ENCODE measurements at regions not wholly inside any gene's neighbourhood (a gene's known extent, or its start where the extent isn't known, plus 50 kb on each side); places are given as distances from the start of the nearest gene placed in this dataset.
"Not testable (repeated sequence)": the region's sequence is repeated elsewhere in the genome, so short reads cannot be mapped to it uniquely, and the experiment has no call there.

DNA sequence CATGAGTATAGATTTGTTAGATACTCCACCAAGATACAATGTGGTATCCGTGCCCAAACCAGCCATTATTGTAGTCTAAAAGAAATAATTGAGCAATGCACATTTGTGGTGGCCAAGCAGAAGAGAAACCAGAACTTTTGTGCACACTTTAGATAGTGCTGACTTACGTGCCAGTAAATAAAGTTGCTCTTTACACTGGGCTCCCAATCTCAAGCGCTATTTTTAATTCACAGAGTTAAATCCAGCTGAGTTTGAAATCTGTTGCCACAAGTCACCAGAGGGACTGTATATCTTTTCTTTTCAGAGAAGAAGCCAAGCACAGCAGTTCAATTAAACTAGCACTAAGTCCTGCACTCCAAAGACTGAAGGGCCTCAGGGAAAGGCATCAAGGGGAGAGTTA is 680.4 kb downstream of the TDRD15 start:
- Mint-ChIP-seq H3K4me1 (ENCODE audit: low read depth) (no peaks in the 10 kb centered on the region), H3K27ac (no peak overlapping the region), H3K27me3 (no peaks in the 10 kb centered on the region), H3K4me3 (no peak overlapping the region), H3K36me3 (ENCODE audit: low read depth) (no peaks in the 10 kb centered on the region), H3K9me3 (peaks cover 15% of the 10 kb centered on the region)
- DNase-seq = no peak

DNA sequence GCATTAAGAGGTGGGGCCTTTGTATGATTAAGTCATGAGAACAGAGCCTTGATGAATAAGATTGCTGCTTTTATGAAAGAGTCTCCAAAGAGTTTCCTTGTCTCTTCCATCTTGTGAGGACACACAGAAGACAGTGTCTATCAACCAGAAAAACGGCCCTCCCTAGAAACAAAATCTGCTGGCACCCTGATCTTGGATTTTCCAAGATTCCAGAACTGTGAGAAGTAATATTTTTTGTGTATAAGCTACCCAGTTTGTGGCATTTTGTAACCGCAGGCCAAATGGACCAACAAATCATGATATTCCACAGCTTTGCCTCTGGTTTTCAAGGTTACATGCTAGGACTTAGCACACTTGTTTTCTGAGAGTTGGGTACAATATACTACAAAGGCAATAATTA is 687.8 kb downstream of the TDRD15 start:
- DNase-seq = no peak
- H3K9me3 Mint-ChIP-seq = peaks cover 3% of the 10 kb centered on the region
- no peak overlapping the region for H3K27ac Mint-ChIP-seq
- no peaks in the 10 kb centered on the region for H3K4me1 Mint-ChIP-seq (ENCODE audit: low read depth)
- no peaks in the 10 kb centered on the region for H3K36me3 Mint-ChIP-seq (ENCODE audit: low read depth)
- no peaks in the 10 kb centered on the region for H3K27me3 Mint-ChIP-seq
- no peak overlapping the region for H3K4me3 Mint-ChIP-seq

DNA sequence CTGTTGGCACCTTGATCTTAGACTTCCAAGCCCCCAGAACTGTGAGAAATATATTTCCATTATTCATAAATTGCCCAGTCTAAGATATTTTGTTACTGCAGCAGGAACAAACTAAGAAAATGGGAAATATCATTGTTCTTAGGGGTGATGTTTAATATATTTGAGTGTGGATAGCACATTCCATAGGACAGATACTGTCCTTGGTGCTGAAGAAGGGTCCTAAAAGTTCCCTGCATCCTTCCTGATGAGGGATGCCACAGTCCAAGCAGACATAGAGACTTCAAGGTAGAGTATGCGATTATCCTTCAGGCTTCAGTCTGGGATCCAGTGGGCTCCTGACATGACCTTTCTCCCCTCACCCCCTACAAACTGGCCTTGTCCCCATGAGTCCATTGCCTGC is 689.0 kb downstream of the TDRD15 start:
- DNase-seq = no peak
- Mint-ChIP-seq H3K27me3 (no peaks in the 10 kb centered on the region), H3K9me3 (peaks cover 6% of the 10 kb centered on the region), H3K4me1 (ENCODE audit: low read depth) (no peaks in the 10 kb centered on the region), H3K36me3 (ENCODE audit: low read depth) (no peaks in the 10 kb centered on the region), H3K4me3 (no peak overlapping the region), H3K27ac (no peak overlapping the region)

DNA sequence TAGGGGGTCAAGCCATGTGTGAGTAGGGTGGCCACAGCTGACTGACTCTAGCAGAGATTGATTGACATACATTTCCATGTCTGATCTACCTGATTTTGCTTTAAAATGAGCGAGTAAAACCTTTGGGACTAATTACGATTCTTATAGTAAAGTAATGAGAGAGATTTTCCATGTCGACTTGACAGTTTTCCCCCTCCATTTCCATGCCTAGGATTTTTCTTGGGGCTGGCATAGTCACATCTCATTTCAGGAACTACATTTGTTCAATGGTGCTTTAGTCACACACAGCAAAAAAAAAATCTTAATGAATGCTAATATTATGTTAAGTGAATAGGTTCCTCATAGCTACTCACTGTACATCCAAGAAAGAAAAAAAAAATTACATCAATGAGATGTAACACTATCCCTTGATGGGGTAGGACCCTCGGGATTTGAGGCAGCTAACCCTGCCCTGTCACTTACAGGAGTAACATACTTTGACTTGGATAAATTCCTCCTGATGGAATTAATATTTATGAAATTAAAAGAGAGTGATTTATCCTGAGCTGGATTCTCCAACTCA is 690.9 kb downstream of the TDRD15 start:
- Mint-ChIP-seq H3K4me1 (ENCODE audit: low read depth) (no peaks in the 10 kb centered on the region), H3K36me3 (ENCODE audit: low read depth) (no peaks in the 10 kb centered on the region), H3K9me3 (peaks cover 6% of the 10 kb centered on the region), H3K27me3 (no peaks in the 10 kb centered on the region), H3K27ac (no peak overlapping the region), H3K4me3 (no peak overlapping the region)
- DNase-seq = no peak

DNA sequence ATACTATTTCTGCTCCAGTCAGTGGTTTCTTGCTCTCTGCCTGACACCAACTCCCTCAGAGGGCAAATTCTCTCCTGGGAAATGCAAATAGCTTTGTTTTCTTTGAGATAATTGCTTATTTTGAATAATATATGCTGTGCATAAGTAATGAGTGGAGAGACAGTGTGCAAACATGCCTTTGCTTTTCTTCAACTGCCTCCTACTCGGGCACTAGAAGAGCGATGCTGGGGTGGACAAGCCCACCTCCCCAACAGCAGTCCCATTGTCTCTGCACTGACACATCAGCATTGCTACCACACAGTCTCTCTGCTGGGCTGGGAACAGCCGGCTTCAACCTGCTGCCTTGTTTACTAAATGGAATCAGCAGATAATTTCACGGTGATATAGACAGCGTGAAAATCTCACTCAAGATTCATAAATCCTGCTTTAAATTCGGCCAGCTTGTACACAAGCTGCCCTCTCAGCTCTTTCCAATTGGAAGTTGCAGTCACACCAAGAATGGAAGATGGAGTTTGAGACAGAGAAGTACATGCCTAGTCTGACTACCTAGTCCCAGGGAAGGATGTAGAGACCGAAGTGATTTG is 694.5 kb downstream of the TDRD15 start:
- Mint-ChIP-seq H3K36me3 (ENCODE audit: low read depth) (no peaks in the 10 kb centered on the region), H3K27ac (no peak overlapping the region), H3K4me1 (ENCODE audit: low read depth) (no peaks in the 10 kb centered on the region), H3K27me3 (no peaks in the 10 kb centered on the region), H3K4me3 (no peak overlapping the region), H3K9me3 (peaks cover 10% of the 10 kb centered on the region)
- no peak for DNase-seq

DNA sequence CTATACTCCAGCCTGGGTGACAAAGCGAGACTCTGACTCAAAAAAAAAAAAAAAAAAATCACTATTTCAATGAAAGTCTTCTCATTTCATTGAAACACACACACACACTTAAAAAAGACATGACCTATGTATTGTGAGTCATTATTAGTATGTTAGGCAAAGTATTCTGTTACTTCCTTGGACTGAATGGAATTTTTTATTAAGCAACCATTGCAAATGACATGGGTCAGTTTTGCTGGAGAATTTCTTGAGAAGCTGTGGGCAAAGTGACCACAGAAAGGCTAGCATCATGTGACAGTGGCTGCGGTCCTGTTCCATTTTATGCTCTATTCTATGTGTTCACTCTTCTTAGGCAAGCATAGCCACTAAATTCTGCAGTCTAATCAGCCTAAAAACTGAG is 695.7 kb downstream of the TDRD15 start:
- Mint-ChIP-seq H3K27me3 (no peaks in the 10 kb centered on the region), H3K36me3 (ENCODE audit: low read depth) (no peaks in the 10 kb centered on the region), H3K4me1 (ENCODE audit: low read depth) (no peaks in the 10 kb centered on the region), H3K9me3 (peaks cover 10% of the 10 kb centered on the region), H3K4me3 (no peak overlapping the region), H3K27ac (no peak overlapping the region)
- DNase-seq = no peak

DNA sequence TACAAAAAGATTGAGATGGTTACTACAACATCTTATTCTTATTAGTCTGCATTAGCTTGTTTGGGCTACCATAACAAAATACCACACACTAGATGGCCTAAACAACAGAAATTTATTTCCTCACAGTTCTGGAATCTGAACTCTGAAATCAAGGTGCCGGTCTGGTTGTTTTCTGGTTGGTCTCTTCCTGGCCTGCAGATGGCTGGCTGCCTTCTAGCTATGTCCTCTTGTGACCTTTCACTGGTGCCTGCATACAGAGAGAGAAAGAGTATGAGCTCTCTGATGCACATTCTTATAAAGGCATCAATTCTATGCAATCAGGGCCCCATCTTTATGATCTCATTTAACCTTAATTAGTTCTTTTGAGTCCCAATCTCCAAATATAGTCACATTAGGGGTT is 696.5 kb downstream of the TDRD15 start:
- Mint-ChIP-seq H3K27me3 (no peaks in the 10 kb centered on the region), H3K4me1 (ENCODE audit: low read depth) (no peaks in the 10 kb centered on the region), H3K36me3 (ENCODE audit: low read depth) (no peaks in the 10 kb centered on the region), H3K4me3 (no peak overlapping the region), H3K9me3 (peaks cover 9% of the 10 kb centered on the region), H3K27ac (no peak overlapping the region)
- no peak for DNase-seq

DNA sequence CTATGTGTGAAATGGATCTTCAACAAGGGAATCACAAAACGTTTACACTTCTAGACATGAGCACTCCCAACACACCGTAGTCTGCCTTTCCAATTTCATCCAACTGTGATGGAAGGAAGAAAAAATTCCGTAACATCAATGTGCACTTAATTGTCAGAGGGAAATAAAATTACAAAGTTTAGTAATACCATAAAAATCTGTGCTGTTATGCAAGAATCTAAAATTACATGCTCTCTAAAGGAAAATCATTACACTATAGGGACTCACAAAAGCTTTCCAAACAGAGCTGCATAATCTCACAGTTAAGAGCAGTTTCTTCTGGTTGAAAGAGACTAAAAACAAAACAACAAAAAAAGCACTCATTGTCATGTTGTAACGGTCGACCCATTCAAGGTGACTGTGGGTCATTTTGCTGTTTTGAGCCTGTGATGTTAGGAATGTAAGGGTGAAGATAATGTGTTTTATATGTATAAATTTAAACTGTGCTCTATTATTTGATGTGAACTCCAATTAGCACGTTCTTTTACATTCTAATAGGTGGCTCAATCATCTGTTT is 698.0 kb downstream of the TDRD15 start:
- DNase-seq = no peak
- H3K36me3 Mint-ChIP-seq (ENCODE audit: low read depth) = no peaks in the 10 kb centered on the region
- H3K9me3 Mint-ChIP-seq = peaks cover 10% of the 10 kb centered on the region
- H3K27me3 Mint-ChIP-seq = no peaks in the 10 kb centered on the region
- H3K4me1 Mint-ChIP-seq (ENCODE audit: low read depth) = no peaks in the 10 kb centered on the region
- no peak overlapping the region for H3K4me3 Mint-ChIP-seq
- no peak overlapping the region for H3K27ac Mint-ChIP-seq

DNA sequence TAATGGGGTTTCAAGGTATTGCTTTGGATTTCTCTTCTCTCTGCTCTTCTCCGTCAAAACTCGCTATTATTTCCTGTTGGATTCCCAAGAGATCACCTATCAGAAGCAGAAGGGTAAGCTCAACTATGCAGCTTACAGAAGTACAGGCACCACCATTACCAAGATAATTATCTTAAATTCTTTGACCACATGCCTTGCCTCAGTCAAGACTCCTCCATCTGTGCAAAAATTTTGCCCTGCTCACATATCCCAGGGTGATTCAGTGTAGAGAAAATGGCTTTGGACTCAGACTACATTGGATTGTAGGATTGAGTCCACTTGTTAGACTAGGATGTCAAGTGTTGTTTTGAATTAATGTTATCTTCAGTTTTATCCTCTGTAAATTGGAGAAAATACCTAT is 698.7 kb downstream of the TDRD15 start:
- Mint-ChIP-seq H3K27me3 (no peaks in the 10 kb centered on the region), H3K36me3 (ENCODE audit: low read depth) (no peaks in the 10 kb centered on the region), H3K27ac (no peak overlapping the region), H3K4me3 (no peak overlapping the region), H3K4me1 (ENCODE audit: low read depth) (no peaks in the 10 kb centered on the region), H3K9me3 (peaks cover 10% of the 10 kb centered on the region)
- DNase-seq = no peak

DNA sequence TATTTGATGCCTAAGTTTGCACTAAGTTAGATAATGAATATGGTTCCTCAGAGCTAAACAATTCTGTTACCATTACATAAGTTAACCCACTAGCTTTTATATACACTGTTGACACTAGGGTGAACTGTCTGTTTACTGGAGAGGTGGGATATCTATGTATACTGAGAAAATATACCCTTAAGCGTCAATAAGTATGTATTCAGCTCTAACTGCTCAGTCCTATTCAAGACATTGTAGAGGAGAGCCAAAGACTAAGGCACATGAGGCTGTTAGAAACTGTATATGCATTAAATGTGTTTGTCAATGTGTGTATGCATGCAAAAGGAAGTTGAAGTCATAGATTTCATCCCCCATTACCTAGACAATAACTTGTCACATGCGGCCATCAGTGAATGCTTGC is 710.0 kb downstream of the TDRD15 start:
- Mint-ChIP-seq H3K9me3 (peaks cover 16% of the 10 kb centered on the region), H3K27ac (no peak overlapping the region), H3K4me1 (ENCODE audit: low read depth) (no peaks in the 10 kb centered on the region), H3K27me3 (no peaks in the 10 kb centered on the region), H3K4me3 (no peak overlapping the region), H3K36me3 (ENCODE audit: low read depth) (no peaks in the 10 kb centered on the region)
- no peak for DNase-seq

DNA sequence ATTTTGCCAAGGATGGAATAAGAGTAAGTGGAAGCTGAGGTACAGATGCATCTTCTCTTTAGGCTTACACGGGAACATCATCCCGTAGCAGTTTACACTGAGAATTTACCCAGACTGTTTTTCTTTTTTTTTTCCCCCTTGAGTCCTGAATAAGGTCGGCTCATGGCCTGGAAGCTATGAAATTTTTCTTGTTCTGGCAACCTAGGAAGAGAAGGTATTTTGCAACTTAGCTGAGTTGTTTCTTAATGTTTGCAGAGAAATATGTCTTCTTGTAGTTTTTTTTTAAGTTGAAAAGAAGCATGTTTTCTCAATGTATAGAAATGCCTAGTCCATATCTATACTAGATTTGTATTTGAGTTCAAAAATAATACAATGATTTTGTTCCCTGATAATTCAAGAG is 712.5 kb downstream of the TDRD15 start:
- Mint-ChIP-seq H3K27ac (no peak overlapping the region), H3K4me3 (no peak overlapping the region), H3K36me3 (ENCODE audit: low read depth) (no peaks in the 10 kb centered on the region), H3K9me3 (peaks cover 16% of the 10 kb centered on the region), H3K27me3 (no peaks in the 10 kb centered on the region), H3K4me1 (ENCODE audit: low read depth) (no peaks in the 10 kb centered on the region)
- no peak for DNase-seq

DNA sequence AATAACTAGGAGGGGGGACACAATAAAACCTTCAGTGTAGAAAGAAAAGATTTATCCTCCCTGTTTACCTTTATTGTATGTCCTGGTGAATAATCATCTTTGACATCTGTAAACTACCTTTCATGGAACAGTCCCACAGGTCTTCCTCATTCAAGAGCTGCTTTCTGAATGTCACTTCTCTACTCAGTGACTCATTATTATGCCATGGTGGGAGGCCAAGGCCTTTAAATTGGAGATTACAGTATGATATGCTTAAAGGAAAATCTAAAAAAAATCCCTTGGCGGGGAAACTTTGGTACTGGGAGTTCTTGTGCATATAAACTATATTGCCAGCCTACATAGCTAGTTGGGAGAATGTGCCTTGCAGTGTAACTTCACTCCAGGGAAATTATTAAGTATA is 713.0 kb downstream of the TDRD15 start:
- H3K27me3 Mint-ChIP-seq = no peaks in the 10 kb centered on the region
- H3K27ac Mint-ChIP-seq = no peak overlapping the region
- peaks cover 17% of the 10 kb centered on the region for H3K9me3 Mint-ChIP-seq
- H3K4me1 Mint-ChIP-seq (ENCODE audit: low read depth) = no peaks in the 10 kb centered on the region
- no peak overlapping the region for H3K4me3 Mint-ChIP-seq
- DNase-seq = no peak
- no peaks in the 10 kb centered on the region for H3K36me3 Mint-ChIP-seq (ENCODE audit: low read depth)

DNA sequence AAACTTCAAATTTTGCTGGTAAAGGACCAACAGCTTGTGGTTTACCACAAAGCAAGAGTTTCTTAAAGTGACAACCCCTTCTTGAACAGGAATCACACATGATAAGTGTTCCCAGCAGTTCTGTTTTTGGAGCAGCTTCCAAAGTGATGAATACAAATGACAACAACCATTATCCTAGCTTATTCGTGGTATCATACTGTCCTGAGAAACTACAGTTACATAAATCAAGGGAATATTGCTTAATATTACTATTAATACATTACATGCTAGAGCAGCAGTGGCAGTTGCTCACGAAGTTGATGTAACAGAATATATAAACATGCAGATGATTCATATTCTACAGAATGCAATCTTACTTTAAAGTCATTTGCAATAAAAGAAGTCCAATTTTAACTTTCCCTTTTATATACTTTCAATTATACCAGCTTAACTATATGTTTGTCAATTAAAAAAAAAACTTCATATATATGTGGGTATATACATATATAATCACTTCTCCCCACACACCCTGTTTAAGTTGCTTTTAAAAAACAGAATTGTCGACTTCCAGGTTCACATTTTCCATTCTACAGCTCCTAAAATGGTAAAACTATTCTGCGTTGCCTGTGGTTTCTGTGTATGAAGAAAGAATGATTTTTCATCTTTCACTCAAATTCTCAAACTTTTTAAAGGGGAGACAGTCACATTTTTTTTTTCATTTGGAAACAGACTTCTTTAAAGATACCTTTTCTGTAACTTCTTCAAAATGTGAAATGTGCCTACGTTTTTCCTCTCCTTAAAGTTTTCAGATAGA is 713.6 kb downstream of the TDRD15 start:
- Mint-ChIP-seq H3K36me3 (ENCODE audit: low read depth) (no peaks in the 10 kb centered on the region), H3K27ac (no peak overlapping the region), H3K4me3 (no peak overlapping the region), H3K9me3 (peaks cover 21% of the 10 kb centered on the region), H3K4me1 (ENCODE audit: low read depth) (no peaks in the 10 kb centered on the region), H3K27me3 (no peaks in the 10 kb centered on the region)
- DNase-seq = no peak

DNA sequence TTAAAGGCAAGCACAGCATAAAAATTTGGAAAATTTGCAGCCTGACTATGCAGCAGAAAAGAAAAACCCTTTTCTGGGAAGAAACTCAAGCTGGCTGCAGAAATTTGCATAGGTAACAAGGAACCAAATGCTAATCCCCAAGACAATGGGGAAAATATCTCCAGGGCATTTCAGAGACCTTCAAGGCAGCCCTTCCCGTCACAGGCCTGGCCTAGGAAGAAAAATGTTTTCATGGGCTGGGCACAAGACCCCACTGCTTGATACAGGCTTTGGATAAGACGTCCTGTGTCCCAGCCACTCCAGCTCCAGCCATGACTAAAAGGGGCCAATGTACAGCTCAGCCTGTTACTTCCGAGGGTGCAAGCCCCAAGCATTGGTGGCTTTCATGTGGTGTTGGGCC is 717.6 kb downstream of the TDRD15 start:
- H3K27me3 Mint-ChIP-seq = no peaks in the 10 kb centered on the region
- peaks cover 13% of the 10 kb centered on the region for H3K9me3 Mint-ChIP-seq
- no peak overlapping the region for H3K27ac Mint-ChIP-seq
- no peak overlapping the region for H3K4me3 Mint-ChIP-seq
- H3K36me3 Mint-ChIP-seq (ENCODE audit: low read depth) = no peaks in the 10 kb centered on the region
- no peak for DNase-seq
- H3K4me1 Mint-ChIP-seq (ENCODE audit: low read depth) = no peaks in the 10 kb centered on the region

DNA sequence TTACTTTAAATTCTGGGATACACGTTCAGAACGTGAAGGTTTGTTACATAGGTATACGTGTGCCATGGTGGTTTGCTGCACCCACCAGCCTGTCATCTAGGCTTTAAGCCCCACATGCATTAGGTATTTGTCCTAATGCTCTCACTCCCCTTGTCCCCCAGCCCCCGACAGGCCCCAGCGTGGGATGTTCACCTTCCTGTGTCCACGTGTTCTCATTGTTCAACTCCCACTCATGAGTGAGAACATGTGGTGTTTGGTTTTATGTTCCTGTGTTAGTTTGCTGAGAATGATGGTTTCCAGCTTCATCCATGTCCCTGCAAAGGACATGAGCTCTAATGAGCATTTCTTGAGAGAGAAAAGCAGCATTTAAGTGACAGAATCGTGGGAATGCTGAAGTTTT is 726.6 kb downstream of the TDRD15 start:
- DNase-seq; H3K27me3 Mint-ChIP-seq; H3K27ac Mint-ChIP-seq; H3K36me3 Mint-ChIP-seq (ENCODE audit: low read depth); H3K4me3 Mint-ChIP-seq; H3K4me1 Mint-ChIP-seq (ENCODE audit: low read depth): not testable (repeated sequence)
- peaks cover 13% of the 10 kb centered on the region for H3K9me3 Mint-ChIP-seq

Measured in activated T-cell treated with anti-CD3 and anti-CD28 coated beads, Interleukin-2, amount 50 U/mL, for 24 hours (primary cell).